ENCODE measurements at regions not wholly inside any gene's neighbourhood (a gene's known extent, or its start where the extent isn't known, plus 50 kb on each side); places are given as distances from the start of the nearest gene placed in this dataset.

DNA sequence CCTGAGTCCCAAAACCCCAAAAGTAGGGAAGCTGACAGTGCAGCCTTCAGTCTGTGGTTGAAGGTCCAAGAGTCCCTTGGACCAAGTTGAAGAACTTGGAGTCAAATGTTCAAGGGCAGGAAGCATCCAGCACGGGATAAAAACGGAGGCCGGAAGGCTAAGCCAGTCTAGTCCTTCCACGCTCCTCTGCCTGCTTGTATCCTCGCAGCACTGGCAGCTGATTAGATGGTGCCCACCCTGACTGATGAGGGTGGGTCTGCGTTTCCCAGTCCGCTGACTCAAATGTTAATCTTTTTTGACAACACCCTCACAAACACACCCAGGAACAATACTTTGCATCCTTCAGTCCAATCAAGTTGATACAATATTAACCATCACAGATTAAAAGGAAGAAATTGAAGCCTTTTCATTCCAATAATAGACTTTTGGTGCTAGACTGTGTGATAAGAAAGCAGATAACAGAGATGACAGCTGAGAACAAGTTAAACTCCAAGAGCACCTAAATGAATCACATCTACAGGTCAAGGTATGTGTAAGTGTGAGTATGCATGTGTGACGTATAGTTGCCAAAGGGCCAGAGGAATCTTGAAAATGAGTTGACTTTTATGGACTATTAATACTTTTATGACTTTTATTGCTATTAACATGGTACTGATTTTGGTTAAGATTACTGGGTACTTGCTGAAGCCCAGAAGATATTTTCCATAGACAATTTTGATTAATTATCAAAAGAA lies 933.5 kb upstream of the SOX9 start:
- FAIRE-seq = no peak
- POLR2A ChIA-PET = no interaction called here

DNA sequence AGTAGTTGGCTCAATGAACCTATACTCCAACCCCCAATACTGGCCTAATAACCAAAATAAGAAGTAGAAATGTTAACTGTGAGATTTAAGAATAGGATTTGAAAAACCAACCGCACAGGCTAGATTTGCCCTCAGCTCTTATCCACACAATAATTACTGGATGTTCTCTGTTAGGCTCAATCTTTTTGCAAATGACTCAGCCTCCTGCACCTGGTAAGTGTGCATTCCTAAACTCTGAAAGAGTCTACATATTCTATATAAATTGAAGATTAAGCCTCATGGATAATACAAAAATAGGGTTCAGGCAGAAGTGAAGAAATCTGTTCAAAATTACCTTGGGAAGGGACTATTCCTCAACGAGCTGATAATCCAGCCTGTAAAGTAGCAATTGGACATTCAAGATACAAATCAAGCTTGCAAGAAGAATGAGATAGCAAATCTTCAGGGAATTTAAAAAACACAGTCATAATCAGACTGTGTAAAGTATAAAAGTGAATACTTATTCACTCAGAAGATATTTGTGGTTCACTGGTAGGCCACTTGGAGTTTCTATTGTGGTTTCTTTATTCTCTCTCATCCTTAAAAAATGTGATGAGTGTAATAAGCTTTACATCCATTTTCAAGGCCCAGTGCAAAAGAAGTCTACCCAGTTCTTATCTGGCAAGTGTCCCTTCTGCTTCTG lies 931.9 kb upstream of the SOX9 start:
- Histone ChIP-seq H3K27ac (no peak overlapping the region), H3K9me3 (no peaks in the 10 kb centered on the region), H3K4me1 (no peaks in the 10 kb centered on the region), H3K4me2 (no peak overlapping the region), H3K4me3 (no peak overlapping the region)
- ChIA-PET CTCF (interaction anchor here (1.2 kb wide), 1 partner anchor 9 kb away, joined by 5 read pairs; no protein-coding TSS in a partner anchor), POLR2A (no interaction called here)
- TF ChIP-seq HOXA7 (CRISPR knock-in tag; IDR thresholded peaks at IDR 0.05) = no peak
- TF ChIP-seq EHMT2 (IDR thresholded peaks at IDR 0.05; ENCODE audit: low read depth) = no peak
- no peak for TF ChIP-seq PHF8 (IDR thresholded peaks at IDR 0.05; ENCODE audit: borderline replicate concordance, low read depth)
- TF ChIP-seq RFX5 (IDR thresholded peaks at IDR 0.05) = no peak
- no peak for TF ChIP-seq ZC3H11A (IDR thresholded peaks at IDR 0.05)
- no peak for TF ChIP-seq POLR2A (IDR thresholded peaks at IDR 0.05; ENCODE audit: low read length)
- no peak for TF ChIP-seq CBX8 (IDR thresholded peaks at IDR 0.05)
- TF ChIP-seq RARB (CRISPR knock-in tag; IDR thresholded peaks at IDR 0.05) = no peak
- no peak for TF ChIP-seq NR3C1 (IDR thresholded peaks at IDR 0.05)
- TF ChIP-seq, protein P1, sequence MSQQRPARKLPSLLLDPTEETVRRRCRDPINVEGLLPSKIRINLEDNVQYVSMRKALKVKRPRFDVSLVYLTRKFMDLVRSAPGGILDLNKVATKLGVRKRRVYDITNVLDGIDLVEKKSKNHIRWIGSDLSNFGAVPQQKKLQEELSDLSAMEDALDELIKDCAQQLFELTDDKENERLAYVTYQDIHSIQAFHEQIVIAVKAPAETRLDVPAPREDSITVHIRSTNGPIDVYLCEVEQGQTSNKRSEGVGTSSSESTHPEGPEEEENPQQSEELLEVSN (IDR thresholded peaks at IDR 0.05; ENCODE audit: borderline replicate concordance, low read depth) = no peak
- no peak for TF ChIP-seq NPAS2 (CRISPR knock-in tag; IDR thresholded peaks at IDR 0.05; ENCODE audit: borderline replicate concordance)
- no peak for TF ChIP-seq SMC3 (IDR thresholded peaks at IDR 0.05)
- TF ChIP-seq CHD4 (IDR thresholded peaks at IDR 0.05; ENCODE audit: borderline replicate concordance) = no peak
- TF ChIP-seq ZSCAN20 (CRISPR knock-in tag; IDR thresholded peaks at IDR 0.05) = no peak
- TF ChIP-seq CBX2 (IDR thresholded peaks at IDR 0.05; ENCODE audit: borderline replicate concordance, low read depth) = no peak
- no peak for TF ChIP-seq RCOR1 (IDR thresholded peaks at IDR 0.05; ENCODE audit: low read depth, low read length)
- no peak for TF ChIP-seq CEBPB (IDR thresholded peaks at IDR 0.05)
- no peak for TF ChIP-seq MAZ (IDR thresholded peaks at IDR 0.05; ENCODE audit: borderline replicate concordance, low read depth, low read length)
- FAIRE-seq (no peak), ATAC-seq (peak; percentile 34 to 38; a peak in 3 of 6 replicates), DNase-seq (ENCODE audit: low read depth in 1 of 2, low spot score in 1 of 2) (no peak)
- 18% methylated on average over 2 of the region's 2 CpGs for WGBS (ENCODE audit: missing lambda C conversion rate)

More for the DNA sequence above, 933.5 kb upstream of the SOX9 start:
- H3K4me2 ChIP-seq = no peak overlapping the region
- no peaks in the 10 kb centered on the region for H3K9me3 ChIP-seq
- TF ChIP-seq, protein P2, sequence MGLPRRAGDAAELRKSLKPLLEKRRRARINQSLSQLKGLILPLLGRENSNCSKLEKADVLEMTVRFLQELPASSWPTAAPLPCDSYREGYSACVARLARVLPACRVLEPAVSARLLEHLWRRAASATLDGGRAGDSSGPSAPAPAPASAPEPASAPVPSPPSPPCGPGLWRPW (IDR thresholded peaks at IDR 0.05) = no peak
- TF ChIP-seq EHMT2 (IDR thresholded peaks at IDR 0.05; ENCODE audit: low read depth) (no peak), HOXB5 (CRISPR knock-in tag; IDR thresholded peaks at IDR 0.05) (no peak), NFE2L2 (conservative IDR thresholded peaks at IDR 0.05; ENCODE audit: low read length) (no peak), ZSCAN20 (CRISPR knock-in tag; IDR thresholded peaks at IDR 0.05) (no peak), POLR2A (IDR thresholded peaks at IDR 0.05; ENCODE audit: low read length) (no peak), ZFP36 (IDR thresholded peaks at IDR 0.05; ENCODE audit: borderline replicate concordance, partially characterized antibody) (no peak), HEYL (CRISPR knock-in tag; IDR thresholded peaks at IDR 0.05) (no peak), ZC3H11A (IDR thresholded peaks at IDR 0.05) (no peak), ZNF302 (CRISPR knock-in tag; IDR thresholded peaks at IDR 0.05) (no peak)
- TF ChIP-seq, protein P3, sequence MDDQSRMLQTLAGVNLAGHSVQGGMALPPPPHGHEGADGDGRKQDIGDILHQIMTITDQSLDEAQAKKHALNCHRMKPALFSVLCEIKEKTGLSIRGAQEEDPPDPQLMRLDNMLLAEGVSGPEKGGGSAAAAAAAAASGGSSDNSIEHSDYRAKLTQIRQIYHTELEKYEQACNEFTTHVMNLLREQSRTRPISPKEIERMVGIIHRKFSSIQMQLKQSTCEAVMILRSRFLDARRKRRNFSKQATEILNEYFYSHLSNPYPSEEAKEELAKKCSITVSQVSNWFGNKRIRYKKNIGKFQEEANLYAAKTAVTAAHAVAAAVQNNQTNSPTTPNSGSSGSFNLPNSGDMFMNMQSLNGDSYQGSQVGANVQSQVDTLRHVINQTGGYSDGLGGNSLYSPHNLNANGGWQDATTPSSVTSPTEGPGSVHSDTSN (IDR thresholded peaks at IDR 0.05) = no peak
- TF ChIP-seq, protein P4, sequence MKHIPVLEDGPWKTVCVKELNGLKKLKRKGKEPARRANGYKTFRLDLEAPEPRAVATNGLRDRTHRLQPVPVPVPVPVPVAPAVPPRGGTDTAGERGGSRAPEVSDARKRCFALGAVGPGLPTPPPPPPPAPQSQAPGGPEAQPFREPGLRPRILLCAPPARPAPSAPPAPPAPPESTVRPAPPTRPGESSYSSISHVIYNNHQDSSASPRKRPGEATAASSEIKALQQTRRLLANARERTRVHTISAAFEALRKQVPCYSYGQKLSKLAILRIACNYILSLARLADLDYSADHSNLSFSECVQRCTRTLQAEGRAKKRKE (CRISPR knock-in tag; IDR thresholded peaks at IDR 0.05; ENCODE audit: low read depth) = no peak
- TF ChIP-seq, protein P5, sequence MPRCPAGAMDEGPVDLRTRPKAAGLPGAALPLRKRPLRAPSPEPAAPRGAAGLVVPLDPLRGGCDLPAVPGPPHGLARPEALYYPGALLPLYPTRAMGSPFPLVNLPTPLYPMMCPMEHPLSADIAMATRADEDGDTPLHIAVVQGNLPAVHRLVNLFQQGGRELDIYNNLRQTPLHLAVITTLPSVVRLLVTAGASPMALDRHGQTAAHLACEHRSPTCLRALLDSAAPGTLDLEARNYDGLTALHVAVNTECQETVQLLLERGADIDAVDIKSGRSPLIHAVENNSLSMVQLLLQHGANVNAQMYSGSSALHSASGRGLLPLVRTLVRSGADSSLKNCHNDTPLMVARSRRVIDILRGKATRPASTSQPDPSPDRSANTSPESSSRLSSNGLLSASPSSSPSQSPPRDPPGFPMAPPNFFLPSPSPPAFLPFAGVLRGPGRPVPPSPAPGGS (IDR thresholded peaks at IDR 0.05) = no peak
- no peaks in the 10 kb centered on the region for H3K4me1 ChIP-seq
- ATAC-seq = no peak
- CTCF ChIA-PET = no interaction called here
- no peak overlapping the region for H3K4me3 ChIP-seq
- DNase-seq (ENCODE audit: low read depth in 1 of 2, low spot score in 1 of 2) = no peak
- H3K27ac ChIP-seq = no peak overlapping the region
- 56% methylated on average over 8 of the region's 8 CpGs for WGBS (ENCODE audit: missing lambda C conversion rate)
